ENCODE measurements at regions not wholly inside any gene's neighbourhood (a gene's known extent, or its start where the extent isn't known, plus 50 kb on each side); places are given as distances from the start of the nearest gene placed in this dataset.

- TF ChIP-seq CTCF (IDR thresholded peaks at IDR 0.05; ENCODE audit: insufficient read depth, low read length) (no peak), REST (IDR thresholded peaks at IDR 0.05; ENCODE audit: insufficient replicate concordance, low read depth) (no peak)
Measured at GRCh38 chrX:45778616-45779015, 577.9 kb upstream of the DIPK2B start.
